Sigmoid colon (tissue), 6 donors: ENCODE measurements at regions not wholly inside any gene's neighbourhood (a gene's known extent, or its start where the extent isn't known, plus 50 kb on each side); places are given as distances from the start of the nearest gene placed in this dataset.

Experiments used
- DNase-seq: peaks from one replicate; pipeline ENCODE4 v3.0.0-alpha.2; 2019
- H3K27ac ChIP-seq, 4 donors: fragments of 200-600 bp; sonication (generic); one replicate each; pipeline ENCODE4 v1.5.1; 2016 to 2019; ENCODE audit warnings: mild to moderate bottlenecking in 1 of 4
- H3K27me3 ChIP-seq, 3 donors: fragments of 200-600 bp; sonication (generic); one replicate each; pipeline ENCODE4 v1.5.1; 2019; ENCODE audit warnings: mild to moderate bottlenecking in 1 of 3
- H3K36me3 ChIP-seq, 4 donors: fragments of 200-600 bp; sonication (generic); one replicate each; pipeline ENCODE4 v1.5.1; 2016 to 2019
- H3K4me1 ChIP-seq, 4 donors: fragments of 200-600 bp; sonication (generic); one replicate each; pipeline ENCODE4 v1.5.1; 2017 to 2019
- H3K4me3 ChIP-seq, 4 donors: fragments of 200-600 bp; sonication (generic); one replicate each; pipeline ENCODE4 v1.5.1; 2017 to 2019; ENCODE audit warnings: mild to moderate bottlenecking in 2 of 4, moderate library complexity in 1 of 4
- H3K9me3 ChIP-seq, 4 donors: fragments of 200-600 bp in 3 of 4; sonication (generic) in 3 of 4; one replicate each; pipeline versions ENCODE4 v1.5.1 to v1.6.1; 2013 to 2019
- EP300 ChIP-seq, 4 donors: sonication (generic); formaldehyde crosslinking; IDR thresholded peaks; one replicate each; pipeline ENCODE4 v1.6.1; 2017; ENCODE audit warnings: antibody characterized with exemption in 4 of 4
- POLR2A ChIP-seq, 2 donors: fragments of 450-650 bp; IDR thresholded peaks; one replicate each; pipeline ENCODE4 v1.6.1; 2016; ENCODE audit warnings: antibody characterized with exemption in 2 of 2, mild to moderate bottlenecking in 2 of 2, moderate library complexity in 2 of 2
- POLR2AphosphoS5 ChIP-seq, 4 donors: sonication (generic); formaldehyde crosslinking; IDR thresholded peaks; one replicate each; pipeline ENCODE4 v1.6.1; 2017; ENCODE audit warnings: antibody characterized with exemption in 4 of 4
- WGBS, 2 donors: extraction: QIAGEN DNeasy Blood & Tissue Kit; methylation state at CpG; one replicate each; pipeline ENCODE4 v1.1.7; 2013; 5-methylcytosine and 5-hydroxymethylcytosine counted together
- intact Hi-C: fragments of 100-400 bp; cut with DNase I; formaldehyde crosslinking; loops from one replicate; pipeline ENCODE4 v1.15.1; 2023
- TF ChIP-seq, protein P1 (sequence below), 4 experiments: fragments of 450-650 bp in 3 of 4; fragments of 200-600 bp in 1 of 4; IDR thresholded peaks; one replicate each; pipeline ENCODE4 v1.5.1; 2016 to 2019; ENCODE audit warnings: antibody characterized with exemption in 4 of 4, mild to moderate bottlenecking in 3 of 4, moderate library complexity in 2 of 4
- donor health status: healthy with polysubstance abuse.
- donor health status: healthy.

DNA sequence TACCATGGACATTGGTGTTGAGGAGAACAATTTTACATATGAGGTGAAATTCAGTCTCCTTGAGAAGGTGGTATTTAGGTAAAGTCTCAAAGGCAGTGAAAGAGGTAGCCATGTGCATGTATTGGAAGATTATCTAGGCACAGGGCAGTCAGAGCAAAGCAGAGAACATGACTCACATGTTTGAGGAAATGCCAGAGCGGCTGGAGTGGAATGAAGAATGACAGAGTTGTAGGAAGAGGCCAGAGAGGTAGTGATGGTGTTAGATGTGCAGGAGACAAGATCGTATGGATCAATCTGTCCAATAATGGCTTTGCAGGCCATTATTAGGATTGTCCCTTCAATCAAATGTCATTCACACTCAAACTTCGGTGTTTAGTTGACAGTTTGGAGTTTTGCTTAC is 449.4 kb upstream of the PTCHD4 start:
- intact Hi-C loops, result no loop called here
- WGBS, 2 donors, result 83 to 84% methylated on average over 3 of the region's 3 CpGs
- no peak for TF ChIP-seq EP300 (IDR thresholded peaks at IDR 0.05)
- no peak for TF ChIP-seq POLR2AphosphoS5 (IDR thresholded peaks at IDR 0.05)
- TF ChIP-seq, protein P1, sequence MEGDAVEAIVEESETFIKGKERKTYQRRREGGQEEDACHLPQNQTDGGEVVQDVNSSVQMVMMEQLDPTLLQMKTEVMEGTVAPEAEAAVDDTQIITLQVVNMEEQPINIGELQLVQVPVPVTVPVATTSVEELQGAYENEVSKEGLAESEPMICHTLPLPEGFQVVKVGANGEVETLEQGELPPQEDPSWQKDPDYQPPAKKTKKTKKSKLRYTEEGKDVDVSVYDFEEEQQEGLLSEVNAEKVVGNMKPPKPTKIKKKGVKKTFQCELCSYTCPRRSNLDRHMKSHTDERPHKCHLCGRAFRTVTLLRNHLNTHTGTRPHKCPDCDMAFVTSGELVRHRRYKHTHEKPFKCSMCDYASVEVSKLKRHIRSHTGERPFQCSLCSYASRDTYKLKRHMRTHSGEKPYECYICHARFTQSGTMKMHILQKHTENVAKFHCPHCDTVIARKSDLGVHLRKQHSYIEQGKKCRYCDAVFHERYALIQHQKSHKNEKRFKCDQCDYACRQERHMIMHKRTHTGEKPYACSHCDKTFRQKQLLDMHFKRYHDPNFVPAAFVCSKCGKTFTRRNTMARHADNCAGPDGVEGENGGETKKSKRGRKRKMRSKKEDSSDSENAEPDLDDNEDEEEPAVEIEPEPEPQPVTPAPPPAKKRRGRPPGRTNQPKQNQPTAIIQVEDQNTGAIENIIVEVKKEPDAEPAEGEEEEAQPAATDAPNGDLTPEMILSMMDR (IDR thresholded peaks at IDR 0.05), result no peak
- TF ChIP-seq POLR2A (IDR thresholded peaks at IDR 0.05), result no peak
- no peak overlapping the region for H3K27ac ChIP-seq
- no peaks in the 10 kb centered on the region for H3K27me3 ChIP-seq
- no peak for DNase-seq
- H3K4me1 ChIP-seq, result no peaks in the 10 kb centered on the region
- no peak overlapping the region for H3K4me3 ChIP-seq
- no peaks in the 10 kb centered on the region for H3K36me3 ChIP-seq
- no peaks in the 10 kb centered on the region for H3K9me3 ChIP-seq

DNA sequence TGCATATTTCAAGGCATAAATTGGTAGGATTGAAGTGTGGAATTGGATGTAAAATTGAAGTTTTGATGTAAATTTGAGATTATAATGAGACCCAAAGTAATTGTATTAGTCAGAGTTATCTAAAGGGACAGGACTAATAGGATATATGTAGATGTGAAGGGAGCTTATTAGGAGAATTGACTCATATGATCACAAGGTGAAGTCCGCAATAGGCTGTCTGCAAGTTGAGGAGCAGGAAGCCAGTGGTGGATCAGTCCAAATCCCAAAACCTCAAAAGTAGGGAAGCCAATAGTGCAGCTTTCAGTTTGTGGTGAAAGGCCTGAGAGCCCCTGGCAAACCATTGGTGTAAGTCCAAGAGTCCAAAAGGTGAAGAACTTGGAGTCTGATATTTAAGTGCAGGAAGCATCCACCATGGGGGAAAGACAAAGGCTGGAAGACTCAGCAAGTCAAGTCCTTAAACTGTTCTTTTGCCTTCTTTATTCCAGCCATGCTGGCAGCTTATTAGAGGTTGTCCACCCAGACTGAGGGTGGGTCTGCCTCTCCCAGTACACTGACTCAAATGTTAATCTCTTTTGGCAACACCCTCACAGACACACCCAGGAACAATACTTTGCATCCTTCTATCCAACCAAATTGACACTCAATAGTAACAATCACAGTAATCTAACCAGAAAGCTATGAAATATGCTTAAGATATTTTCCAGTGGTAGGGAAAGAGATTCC is 442.6 kb upstream of the PTCHD4 start:
- TF ChIP-seq POLR2AphosphoS5 (IDR thresholded peaks at IDR 0.05) (no peak), POLR2A (IDR thresholded peaks at IDR 0.05) (no peak), EP300 (IDR thresholded peaks at IDR 0.05) (no peak)
- TF ChIP-seq, protein P1 (IDR thresholded peaks at IDR 0.05), result no peak
- 92 to 97% methylated on average over 1 of the region's 1 CpG for WGBS, 2 donors

DNA sequence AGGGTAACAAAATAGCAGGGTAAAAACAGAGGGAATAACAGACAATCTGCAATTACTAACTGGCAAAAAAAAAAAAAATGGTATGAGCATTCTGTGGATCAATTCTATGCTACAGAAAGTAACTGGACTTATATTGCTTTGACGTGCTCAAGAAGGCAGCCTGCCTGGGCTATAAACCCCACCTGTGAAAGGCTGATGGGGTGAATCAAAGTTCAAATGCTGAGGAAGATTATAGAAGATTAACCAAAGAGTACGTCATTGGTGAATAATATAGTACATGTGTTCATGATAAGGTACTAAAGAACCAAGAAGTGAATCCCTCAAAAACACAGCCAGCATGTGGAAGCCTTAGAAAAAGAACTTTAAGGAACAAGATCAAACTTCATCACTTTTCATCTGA is 441.9 kb upstream of the PTCHD4 start:
- no peak for DNase-seq
- intact Hi-C loops, result no loop called here
- no peaks in the 10 kb centered on the region for H3K27me3 ChIP-seq
- H3K4me3 ChIP-seq, result no peak overlapping the region
- no peak overlapping the region for H3K27ac ChIP-seq
- no peaks in the 10 kb centered on the region for H3K36me3 ChIP-seq
- no peak for TF ChIP-seq EP300 (IDR thresholded peaks at IDR 0.05)
- TF ChIP-seq POLR2AphosphoS5 (IDR thresholded peaks at IDR 0.05), result no peak
- TF ChIP-seq, protein P1 (IDR thresholded peaks at IDR 0.05), result no peak
- TF ChIP-seq POLR2A (IDR thresholded peaks at IDR 0.05), result no peak
- H3K4me1 ChIP-seq, result no peaks in the 10 kb centered on the region
- WGBS, 2 donors, result 16 to 58% methylated on average over 2 of the region's 2 CpGs
- no peaks in the 10 kb centered on the region for H3K9me3 ChIP-seq

More for the DNA sequence above, 442.6 kb upstream of the PTCHD4 start:
- Histone ChIP-seq H3K4me3 (no peak overlapping the region), H3K27me3 (no peaks in the 10 kb centered on the region), H3K4me1 (no peaks in the 10 kb centered on the region), H3K27ac (no peak overlapping the region), H3K36me3 (no peaks in the 10 kb centered on the region), H3K9me3 (no peaks in the 10 kb centered on the region)
- intact Hi-C loops, result no loop called here
- no peak for DNase-seq

DNA sequence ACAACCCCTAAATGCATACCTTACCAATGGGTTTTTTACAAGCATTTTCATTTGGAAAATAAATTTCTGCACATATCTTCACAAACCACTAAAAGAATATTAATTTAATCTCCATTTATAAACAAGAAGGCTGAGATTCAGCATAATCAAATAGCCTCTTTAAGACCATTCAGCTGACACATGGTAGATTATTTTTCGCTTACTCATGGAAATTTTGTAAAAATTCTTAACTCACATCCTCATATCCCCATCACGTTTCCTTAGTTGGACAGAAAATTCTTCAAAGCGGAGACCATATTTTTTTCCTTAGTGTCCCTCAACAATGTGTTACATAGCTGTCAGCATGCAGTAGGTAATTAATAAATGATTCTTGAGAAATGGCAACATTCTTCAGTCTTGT is 439.6 kb upstream of the PTCHD4 start:
- TF ChIP-seq EP300 (IDR thresholded peaks at IDR 0.05) (no peak), POLR2A (IDR thresholded peaks at IDR 0.05) (no peak), POLR2AphosphoS5 (IDR thresholded peaks at IDR 0.05) (no peak)
- TF ChIP-seq, protein P1 (IDR thresholded peaks at IDR 0.05), result no peak
- H3K4me1 ChIP-seq, result no peaks in the 10 kb centered on the region
- no peaks in the 10 kb centered on the region for H3K27me3 ChIP-seq
- intact Hi-C loops, result no loop called here
- no peak for DNase-seq
- H3K9me3 ChIP-seq, result no peaks in the 10 kb centered on the region
- H3K4me3 ChIP-seq, result no peak overlapping the region
- no peak overlapping the region for H3K27ac ChIP-seq
- H3K36me3 ChIP-seq, result no peaks in the 10 kb centered on the region
- WGBS, 2 donors, result 86 to 87% methylated on average over 3 of the region's 3 CpGs

DNA sequence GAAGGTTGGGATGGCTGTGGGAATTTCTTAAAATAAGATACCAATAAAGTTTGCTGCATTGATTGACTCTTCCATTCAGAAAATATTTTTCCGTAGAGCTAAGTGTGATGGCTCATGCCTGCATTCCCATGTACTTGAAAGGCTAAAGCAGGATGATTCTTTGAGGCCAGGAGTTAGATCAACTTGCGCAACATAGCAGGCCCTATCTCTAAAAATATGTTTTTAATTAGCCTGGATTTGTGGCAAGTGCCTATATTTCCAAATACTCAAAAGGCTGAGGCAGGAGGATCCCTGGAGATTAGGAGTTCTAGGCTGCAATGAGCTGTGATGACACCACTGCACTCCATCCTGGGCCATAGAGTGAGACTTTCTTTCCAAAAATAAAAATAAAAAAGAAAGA is 431.2 kb upstream of the PTCHD4 start:
- no peaks in the 10 kb centered on the region for H3K36me3 ChIP-seq
- TF ChIP-seq, protein P1 (IDR thresholded peaks at IDR 0.05), result no peak
- TF ChIP-seq POLR2A (IDR thresholded peaks at IDR 0.05), result no peak
- no peak for TF ChIP-seq EP300 (IDR thresholded peaks at IDR 0.05)
- no peak for DNase-seq
- no peaks in the 10 kb centered on the region for H3K4me1 ChIP-seq
- H3K27ac ChIP-seq, result no peak overlapping the region
- intact Hi-C loops, result no loop called here
- no peak overlapping the region for H3K4me3 ChIP-seq
- no peaks in the 10 kb centered on the region for H3K9me3 ChIP-seq
- WGBS, 2 donors, result 95 to 96% methylated on average over 2 of the region's 2 CpGs
- H3K27me3 ChIP-seq, result no peaks in the 10 kb centered on the region
